ENCODE measurements at regions not wholly inside any gene's neighbourhood (a gene's known extent, or its start where the extent isn't known, plus 50 kb on each side); places are given as distances from the start of the nearest gene placed in this dataset. TPM values are rescaled to one million over a fixed set of nuclear protein-coding genes. Genes with fewer than 3 reads are reported as not detected.

- Histone ChIP-seq H3K4me3 (no peak overlapping the region), H3K4me1 (peaks cover 24% of the 10 kb centered on the region), H3K9me3 (no peaks in the 10 kb centered on the region), H3K36me3 (replicated peaks in 1 of 2; ENCODE audit: insufficient read depth in 1 of 2, low read depth in 2 of 2) (no peaks in the 10 kb centered on the region), H3K27me3 (no peaks in the 10 kb centered on the region), H3K27ac (peak overlapping the region in 3 of 4 donors; percentile 33 to 69 (median 62))
- ATAC-seq: peak; percentile 89
- intact Hi-C loops (cut with DNase I): no loop called here
- peak in 2 of 3 donors; percentile 11 to 13 for TF ChIP-seq POLR2A (IDR thresholded peaks at IDR 0.05)
- TF ChIP-seq CTCF (IDR thresholded peaks at IDR 0.05): no peak
- 18 to 19% methylated on average over 15 of the region's 15 CpGs for WGBS, 2 donors
- peak in 3 of 4 donors; percentile 21 to 42 (median 28) for DNase-seq
These were observed 99.5 kb downstream of the SNX19 start for GRCh38 chr11:130816546-130817329.

- H3K27ac ChIP-seq: peak overlapping the region in 3 of 4 donors; percentile 33 to 69 (median 62)
- no peak overlapping the region for H3K4me3 ChIP-seq
- TF ChIP-seq CTCF (IDR thresholded peaks at IDR 0.05): no peak
- ATAC-seq (no peak), DNase-seq (peak in 2 of 4 donors; percentile 21 to 31)
- no peaks in the 10 kb centered on the region for H3K27me3 ChIP-seq
- peaks cover 24% of the 10 kb centered on the region for H3K4me1 ChIP-seq
- H3K9me3 ChIP-seq: no peaks in the 10 kb centered on the region
- intact Hi-C loops (cut with DNase I): no loop called here
- H3K36me3 ChIP-seq (replicated peaks in 1 of 2; ENCODE audit: insufficient read depth in 1 of 2, low read depth in 2 of 2): no peaks in the 10 kb centered on the region
These were observed 98.8 kb downstream of the SNX19 start for GRCh38 chr11:130817330-130817944.

GRCh38 chr11:130819625-130820024, 96.7 kb downstream of the SNX19 start:
- Histone ChIP-seq H3K27ac (no peak overlapping the region), H3K4me1 (peaks cover 28% of the 10 kb centered on the region), H3K9me3 (no peaks in the 10 kb centered on the region), H3K4me3 (no peak overlapping the region), H3K27me3 (no peaks in the 10 kb centered on the region), H3K36me3 (replicated peaks in 1 of 2; ENCODE audit: insufficient read depth in 1 of 2, low read depth in 2 of 2) (no peaks in the 10 kb centered on the region)
- ATAC-seq (no peak), DNase-seq (no peak)
- 51 to 72% methylated on average over 6 of the region's 6 CpGs for WGBS, 2 donors
- TF ChIP-seq POLR2A (IDR thresholded peaks at IDR 0.05): no peak
- TF ChIP-seq CTCF (IDR thresholded peaks at IDR 0.05): no peak
- intact Hi-C loops (cut with DNase I): no loop called here

Small RNA genes lying in the stretch of these regions (microRNA-seq; reads per million reads assigned to microRNA genes)
- 0 reads per million in 2 donors for gene MIR8052 (ENCODE audit: borderline number of aligned reads in 2 of 2, borderline replicate concordance in 2 of 2)

Small RNA genes lying in the stretch of these regions (small RNA-seq; reads per million reads assigned to genes)
- gene AP004371.1 (not detected), gene MIR8052 (not detected)
